Skeletal muscle cell (primary cell): ENCODE measurements at regions not wholly inside any gene's neighbourhood (a gene's known extent, or its start where the extent isn't known, plus 50 kb on each side); places are given as distances from the start of the nearest gene placed in this dataset.

ENCODE experiments used
- DNase-seq: peaks from one replicate; pipeline ENCODE4 v3.0.0-alpha.2; 2010; ENCODE audit warnings: low read depth
- H3K4me3 ChIP-seq: 2 replicates; pipeline ENCODE4 v1.5.1; 2011; ENCODE audit warnings: low read depth, mild to moderate bottlenecking, control low read depth, low read length, moderate library complexity

DNA sequence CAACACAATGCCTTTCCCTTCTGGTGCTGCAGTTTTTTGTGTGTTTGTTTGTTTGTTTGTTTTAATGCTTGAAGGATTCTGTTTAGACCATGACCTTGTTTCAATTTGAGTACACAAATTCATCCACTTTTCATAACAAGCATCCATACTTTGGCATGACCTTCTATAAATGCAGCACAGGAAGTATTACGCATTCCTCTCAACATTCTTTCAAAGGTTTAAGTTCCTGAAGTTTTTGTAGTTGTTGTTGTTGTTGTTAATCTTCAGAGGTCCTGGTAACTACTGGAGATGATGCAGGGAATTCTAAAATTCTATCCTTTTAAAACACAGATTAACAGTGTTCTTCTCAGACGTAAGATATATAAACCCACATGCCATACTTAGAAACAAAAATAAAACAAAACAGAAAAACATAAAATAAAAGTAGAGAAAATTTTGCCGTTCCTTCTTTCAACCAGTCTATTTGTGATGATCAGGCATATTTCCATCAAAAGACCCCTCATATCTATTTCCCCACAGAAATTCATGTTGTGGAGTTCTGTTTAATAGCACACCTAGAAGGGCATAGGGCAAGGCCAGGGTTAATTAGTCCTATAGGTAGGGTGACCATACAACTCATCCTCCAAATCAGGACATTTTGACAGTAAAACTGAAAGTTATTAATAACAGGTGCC lies 529.9 kb downstream of the NOVA1 start:
- DNase-seq: no peak
- H3K4me3 ChIP-seq: no peak overlapping the region

DNA sequence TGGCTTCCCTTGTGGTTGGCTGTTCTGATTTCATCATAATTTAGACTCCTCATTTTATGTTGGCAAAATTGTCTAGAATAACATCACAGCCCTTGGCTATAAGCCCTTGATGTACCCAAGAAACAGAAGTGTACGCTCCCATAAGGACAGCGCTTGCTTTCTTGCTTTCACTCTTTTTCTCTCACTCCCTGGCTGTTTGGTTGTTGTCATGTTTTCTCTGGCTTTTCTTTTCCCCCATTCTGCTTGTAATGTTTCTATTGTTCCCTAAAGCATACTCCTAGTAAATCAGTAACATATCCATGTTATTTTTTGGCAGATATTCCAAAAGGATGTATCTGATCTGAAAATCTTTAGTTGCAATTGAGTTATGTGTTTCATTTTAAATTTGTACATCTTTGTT lies 530.5 kb downstream of the NOVA1 start:
- no peak for DNase-seq
- H3K4me3 ChIP-seq: no peak overlapping the region

GRCh38 chr14:26056036-26056616 lies 541.7 kb downstream of the NOVA1 start:
- no peak for DNase-seq
- no peak overlapping the region for H3K4me3 ChIP-seq

- H3K4me3 ChIP-seq: no peak overlapping the region
- no peak for DNase-seq
These were observed 565.5 kb downstream of the NOVA1 start for GRCh38 chr14:26032348-26032747.

- no peak overlapping the region for H3K4me3 ChIP-seq
- no peak for DNase-seq
These were observed 571.4 kb downstream of the NOVA1 start for GRCh38 chr14:26026384-26026783.

GRCh38 chr14:26023967-26024366 lies 573.9 kb downstream of the NOVA1 start:
- no peak for DNase-seq

GRCh38 chr14:26021759-26022158 lies 576.1 kb downstream of the NOVA1 start:
- DNase-seq: no peak
- H3K4me3 ChIP-seq: no peak overlapping the region

More at GRCh38 chr14:26023967-26024366, 573.9 kb downstream of the NOVA1 start:
- no peak overlapping the region for H3K4me3 ChIP-seq

DNA sequence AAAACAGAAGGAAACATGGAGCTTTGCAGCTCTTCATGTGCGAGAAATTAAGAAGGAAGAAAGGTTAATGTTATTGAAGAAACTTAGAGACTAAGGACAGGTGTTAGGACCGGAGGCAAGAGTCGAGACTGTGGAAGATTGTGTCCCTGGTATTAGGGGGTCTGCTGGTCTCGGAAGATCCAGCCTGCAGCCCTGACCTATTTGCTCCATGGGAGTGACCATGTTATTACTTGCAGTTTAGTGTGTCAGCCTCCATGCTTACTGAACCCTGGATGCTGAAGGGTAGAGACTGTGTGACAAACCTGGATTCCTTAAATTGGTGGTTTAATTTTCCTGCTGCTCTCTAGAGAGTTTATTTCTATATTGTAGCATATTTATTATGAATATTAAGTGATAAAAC lies 580.6 kb downstream of the NOVA1 start:
- DNase-seq: no peak
- H3K4me3 ChIP-seq: no peak overlapping the region

- H3K4me3 ChIP-seq: no peak overlapping the region
- DNase-seq: no peak
These were observed 589.5 kb downstream of the NOVA1 start for GRCh38 chr14:26008290-26008689.

DNA sequence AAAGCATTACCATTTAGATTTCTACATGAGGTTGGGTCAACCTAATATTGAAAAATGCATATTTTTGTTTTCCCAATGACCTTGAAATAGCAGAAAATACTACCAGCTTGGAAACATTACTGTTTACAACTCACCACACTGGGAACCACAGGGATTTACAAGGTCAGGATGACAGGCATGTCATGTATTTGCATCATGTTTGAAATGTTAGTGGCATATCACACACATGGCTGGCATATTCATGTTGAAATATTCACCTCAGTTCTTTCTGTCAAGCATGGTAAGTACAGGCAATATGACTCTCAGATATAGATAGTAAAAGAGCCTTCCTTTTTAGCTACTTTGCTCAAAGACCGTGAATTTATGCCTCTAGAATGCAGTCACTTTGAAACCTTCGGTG lies 593.5 kb downstream of the NOVA1 start:
- DNase-seq: no peak
- H3K4me3 ChIP-seq: no peak overlapping the region

GRCh38 chr14:25993830-25994229 lies 604.0 kb downstream of the NOVA1 start:
- no peak overlapping the region for H3K4me3 ChIP-seq
- no peak for DNase-seq

DNA sequence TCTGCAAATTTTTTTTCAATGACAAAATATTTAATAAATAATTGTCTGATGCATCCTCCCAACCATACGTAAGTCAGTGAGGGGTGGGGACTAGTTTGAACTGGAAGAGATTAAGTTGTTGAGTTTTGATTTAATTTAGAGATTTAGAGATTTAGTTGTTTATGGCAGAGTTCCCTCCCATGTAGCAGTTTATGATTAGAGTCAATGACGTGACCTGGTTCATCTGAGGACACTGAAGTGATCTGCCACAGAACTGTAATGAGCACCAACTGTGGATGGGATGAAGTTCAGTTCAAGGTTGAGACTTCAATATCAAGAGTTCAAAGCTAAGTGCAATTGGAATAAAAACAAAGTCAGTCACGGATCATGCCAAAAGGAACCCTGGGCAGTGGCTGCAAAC lies 609.3 kb downstream of the NOVA1 start:
- DNase-seq: no peak
- H3K4me3 ChIP-seq: no peak overlapping the region

DNA sequence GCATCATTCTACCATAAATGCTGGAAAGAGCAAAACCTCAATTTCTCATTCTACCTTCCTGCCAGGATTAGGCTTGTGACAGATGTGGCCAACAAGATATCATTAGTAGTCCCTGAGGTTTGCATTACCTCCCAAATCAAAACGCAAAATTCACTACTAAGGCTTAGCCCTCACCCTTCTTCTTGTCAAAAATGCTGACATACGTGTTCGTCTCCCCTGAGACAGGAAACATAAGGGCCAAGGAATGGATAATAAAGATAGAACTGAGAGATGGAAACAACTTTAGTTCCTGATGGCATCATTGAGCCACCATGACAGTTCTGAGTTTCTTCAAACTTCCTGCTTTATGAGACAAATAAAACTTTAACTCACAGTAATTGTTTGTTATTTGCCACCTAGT lies 642.1 kb downstream of the NOVA1 start:
- H3K4me3 ChIP-seq: no peak overlapping the region
- DNase-seq: no peak

DNA sequence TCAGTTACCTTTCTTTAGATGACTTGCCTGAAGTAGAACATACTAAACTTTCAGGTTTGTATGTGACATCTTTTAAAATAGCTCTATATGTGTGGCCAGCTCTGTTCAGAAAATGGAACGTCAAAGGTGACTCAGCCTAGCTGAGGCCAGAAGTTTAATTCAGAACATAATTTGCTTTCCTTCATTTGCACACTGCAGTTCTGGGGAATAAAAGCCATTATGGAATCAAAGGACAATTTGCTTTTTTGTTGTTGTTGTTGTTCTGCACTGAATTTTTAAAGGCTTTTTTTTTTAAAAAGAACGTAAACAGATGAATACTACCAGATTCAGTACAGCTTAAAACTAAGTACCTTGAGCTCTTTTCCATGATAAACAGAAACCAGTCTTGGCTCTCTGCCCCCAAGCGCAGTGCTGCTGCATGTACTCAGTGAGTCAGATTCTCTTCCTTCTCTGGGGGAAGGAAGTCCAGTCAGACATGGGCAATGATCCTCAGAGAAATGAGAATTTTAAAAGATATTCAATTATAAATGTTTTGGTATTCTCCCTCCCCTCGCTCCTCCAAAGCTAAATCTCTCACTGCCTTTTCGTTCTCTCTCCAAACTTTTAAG lies 644.2 kb downstream of the NOVA1 start:
- H3K4me3 ChIP-seq: peak overlapping the region; percentile 9
- peak; percentile 65 for DNase-seq

DNA sequence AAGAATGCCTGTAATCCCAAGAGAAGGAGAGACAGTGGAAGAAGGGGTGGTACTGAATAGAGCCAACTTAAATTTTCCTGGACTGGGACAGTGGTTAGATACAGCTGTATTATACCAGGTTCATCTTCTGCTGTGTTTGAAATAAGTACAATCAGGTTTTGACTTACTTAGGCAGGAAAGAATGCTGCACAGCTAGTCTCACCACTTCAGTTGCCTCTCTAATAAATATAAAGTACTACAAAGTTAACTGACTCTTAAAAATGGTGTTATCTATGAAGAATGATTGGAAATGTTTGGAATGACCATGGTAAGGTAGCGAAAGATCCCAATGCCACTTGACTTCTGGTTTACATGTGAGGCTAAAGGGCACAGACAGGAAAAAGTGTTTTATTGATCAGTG lies 652.1 kb downstream of the NOVA1 start:
- DNase-seq: no peak
- H3K4me3 ChIP-seq: no peak overlapping the region

- DNase-seq: no peak
- no peak overlapping the region for H3K4me3 ChIP-seq
These were observed 653.8 kb downstream of the NOVA1 start for GRCh38 chr14:25944020-25944419.

- H3K4me3 ChIP-seq: no peak overlapping the region
- no peak for DNase-seq
These were observed 654.5 kb downstream of the NOVA1 start for GRCh38 chr14:25943329-25943728.

DNA sequence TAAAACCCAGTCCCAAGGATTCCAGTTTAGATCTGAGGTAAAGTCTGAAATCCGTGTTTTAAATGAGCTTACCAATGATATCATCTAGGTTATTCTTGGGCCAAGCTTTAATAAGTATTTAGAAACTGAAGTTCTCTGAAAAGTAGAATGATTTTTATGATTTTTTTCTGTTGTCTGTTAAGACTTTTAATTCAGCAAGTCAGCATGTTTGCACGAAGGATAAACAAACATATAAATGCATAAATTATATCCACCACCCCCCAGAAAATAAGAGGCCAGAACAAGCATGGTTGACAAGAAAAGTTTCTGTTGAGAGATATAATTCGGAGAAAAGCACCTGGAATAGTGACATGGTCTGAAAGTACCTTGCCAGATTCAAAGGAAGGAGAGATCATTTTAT lies 655.7 kb downstream of the NOVA1 start:
- H3K4me3 ChIP-seq: no peak overlapping the region
- no peak for DNase-seq

GRCh38 chr14:25933731-25934130 lies 664.1 kb downstream of the NOVA1 start:
- DNase-seq: no peak

GRCh38 chr14:25929881-25930615 lies 667.8 kb downstream of the NOVA1 start:
- DNase-seq: no peak
- H3K4me3 ChIP-seq: no peak overlapping the region

More at GRCh38 chr14:25933731-25934130, 664.1 kb downstream of the NOVA1 start:
- no peak overlapping the region for H3K4me3 ChIP-seq
